NCI-H1105 (cell line): ENCODE measurements at regions not wholly inside any gene's neighbourhood (a gene's known extent, or its start where the extent isn't known, plus 50 kb on each side); places are given as distances from the start of the nearest gene placed in this dataset.
"Not testable (repeated sequence)": the region's sequence is repeated elsewhere in the genome, so short reads cannot be mapped to it uniquely, and the experiment has no call there.

Experiments
- DNase-seq: peaks from one replicate; lab custom pipeline; 2025; lab: John Stamatoyannopoulos, UW

DNA sequence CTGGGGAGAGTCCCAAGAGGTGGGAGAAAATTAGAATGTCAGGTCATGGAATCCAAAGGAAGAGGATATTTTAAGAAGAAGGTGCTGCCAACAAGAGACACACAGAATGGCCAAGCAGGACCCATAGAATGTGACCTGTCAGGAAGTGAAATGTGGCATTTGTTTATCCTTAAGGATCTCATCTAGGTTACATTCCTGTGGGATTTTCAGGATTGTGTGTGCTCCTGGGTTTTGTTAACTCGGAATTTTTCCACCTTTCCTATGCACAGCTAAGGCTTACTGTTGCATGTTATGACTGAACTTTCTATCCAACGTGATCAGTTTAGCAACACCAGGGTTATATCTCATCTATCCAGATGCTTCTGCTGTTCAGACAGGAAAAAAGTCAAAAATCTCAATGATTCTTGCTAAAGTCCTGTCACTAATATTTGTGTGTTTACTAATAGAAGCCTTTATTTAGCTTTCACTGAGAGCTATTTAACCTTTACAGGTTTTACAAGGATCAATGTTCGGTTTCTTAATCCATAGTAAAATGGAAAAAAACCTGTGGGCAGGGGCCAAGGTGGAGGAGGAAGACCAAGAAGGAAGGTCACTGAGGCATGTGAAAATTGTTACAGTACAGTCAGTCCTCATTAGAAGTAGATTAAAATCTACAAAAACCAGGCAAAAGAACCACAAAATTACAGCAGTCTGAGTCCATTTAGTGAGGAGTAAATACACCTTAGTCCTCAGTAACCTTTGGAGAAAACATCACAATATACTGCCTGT lies 437.8 kb upstream of the NPVF start:
- DNase-seq = no peak

DNA sequence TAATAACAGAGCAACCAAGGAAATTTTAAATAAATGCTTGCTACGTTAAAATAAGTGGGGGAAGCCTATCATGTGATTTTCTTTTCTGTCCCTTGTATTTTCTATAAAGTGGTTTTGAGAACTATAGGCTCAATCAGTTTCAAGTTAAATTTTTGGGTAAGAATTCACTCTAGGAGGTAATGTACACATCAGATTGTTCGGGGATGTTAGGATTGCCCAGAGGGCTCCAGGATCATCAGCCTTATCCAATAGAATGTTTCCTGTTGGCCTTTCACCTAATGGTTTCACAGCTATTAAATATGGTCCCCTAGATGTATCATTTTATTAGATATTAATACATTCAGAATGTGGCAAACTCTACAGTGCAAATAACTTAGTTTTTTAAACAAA lies 438.4 kb upstream of the NPVF start:
- DNase-seq = no peak

DNA sequence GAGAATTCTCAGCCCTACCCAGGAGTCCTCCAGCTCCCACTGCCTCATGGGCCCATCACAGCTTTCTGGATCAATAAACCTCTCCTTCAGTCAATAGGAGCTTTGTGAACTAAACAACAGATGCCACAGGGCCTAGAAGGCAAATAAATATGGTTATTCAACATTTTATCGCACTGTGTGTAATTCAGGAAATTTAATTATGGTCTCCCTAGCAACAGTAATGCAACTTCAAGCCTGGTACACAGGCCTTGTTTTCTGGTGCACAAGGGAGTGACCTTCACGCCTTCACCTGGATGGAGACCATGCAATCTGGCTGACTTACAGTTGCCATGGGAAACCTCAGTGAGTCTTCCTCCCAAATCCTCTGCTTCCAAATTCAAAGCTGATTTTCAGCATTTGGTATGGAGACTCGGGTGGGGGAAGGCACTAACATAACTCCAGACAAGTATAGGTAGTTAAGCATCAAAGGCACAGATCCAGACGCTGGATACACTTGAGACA lies 441.0 kb upstream of the NPVF start:
- no peak for DNase-seq

DNA sequence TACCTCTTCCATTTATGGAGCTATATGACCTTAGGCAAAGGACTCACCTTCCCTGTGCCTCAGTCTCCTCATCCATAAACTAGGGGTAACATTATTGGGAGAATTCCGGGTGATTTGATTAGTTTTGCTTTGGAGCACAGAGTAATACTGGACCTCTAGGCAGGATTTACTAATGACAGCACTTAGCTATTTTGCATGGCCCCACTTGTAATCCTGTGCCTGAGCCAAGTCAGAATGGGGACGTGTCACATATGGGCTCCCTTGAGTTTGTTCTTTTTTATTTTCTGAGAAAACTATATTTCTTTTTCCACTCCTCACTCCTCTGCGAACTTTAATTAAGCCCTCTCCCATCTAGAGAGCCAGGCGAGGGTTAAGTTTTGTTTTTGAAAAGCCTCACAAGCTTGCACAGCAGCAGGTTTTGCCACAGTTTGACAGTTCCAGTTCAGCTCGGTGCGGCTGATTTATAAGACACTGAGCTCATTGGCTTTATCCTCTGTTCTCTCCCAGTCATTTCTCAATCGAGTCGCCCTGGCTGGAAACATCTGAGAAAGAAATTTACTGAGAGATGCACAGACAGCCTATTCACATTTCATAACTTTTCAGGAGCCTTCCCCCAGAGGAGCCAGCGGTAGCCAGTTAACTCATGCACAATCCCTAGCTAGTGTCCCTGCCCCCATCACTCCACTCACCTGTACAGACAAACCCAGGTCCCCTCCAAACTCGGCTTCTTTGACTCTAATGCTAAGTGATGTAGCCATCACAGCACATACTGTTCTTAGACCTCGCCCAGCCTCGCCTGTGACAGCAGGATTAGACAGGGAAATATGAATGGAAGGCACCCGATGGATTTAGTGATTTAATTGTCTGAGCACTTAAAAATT lies 441.9 kb upstream of the NPVF start:
- DNase-seq = no peak

DNA sequence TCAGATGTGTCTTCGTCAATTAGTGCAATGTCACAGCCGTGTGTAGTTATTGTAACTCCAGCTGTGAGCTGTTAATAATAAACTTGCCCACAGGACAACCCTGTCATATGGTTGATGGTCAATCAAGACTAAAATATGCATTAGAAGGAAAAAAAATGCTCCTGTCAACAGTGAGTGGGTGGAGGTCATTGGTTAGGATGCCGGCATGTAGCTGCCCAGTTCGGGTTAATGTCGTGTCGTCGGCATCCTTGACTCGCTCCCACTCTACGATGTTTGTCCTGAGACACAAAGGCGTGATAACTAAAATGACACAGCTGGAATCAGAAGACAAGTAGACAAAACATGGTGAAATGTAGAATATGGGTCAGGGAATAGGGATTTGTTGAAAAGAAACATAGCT lies 442.8 kb upstream of the NPVF start:
- no peak for DNase-seq

DNA sequence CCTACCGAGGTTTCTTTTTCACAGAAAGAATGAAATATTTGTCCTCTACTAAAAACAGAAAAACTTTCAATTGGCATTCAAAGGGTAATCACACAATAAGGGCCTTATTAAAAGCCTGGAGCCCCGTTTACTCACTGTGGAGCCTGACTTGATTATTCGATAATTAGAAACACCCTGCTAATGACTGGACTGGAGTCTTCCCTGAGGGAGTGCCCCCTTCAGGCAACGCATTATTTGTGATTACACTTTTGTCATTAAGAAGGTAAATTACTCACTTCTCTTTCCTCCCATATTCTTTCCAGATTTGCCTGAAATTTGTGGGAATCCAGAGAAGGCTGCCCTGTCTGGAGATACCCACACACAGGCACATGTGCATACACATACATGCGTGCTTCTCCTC lies 444.2 kb upstream of the NPVF start:
- DNase-seq = no peak

DNA sequence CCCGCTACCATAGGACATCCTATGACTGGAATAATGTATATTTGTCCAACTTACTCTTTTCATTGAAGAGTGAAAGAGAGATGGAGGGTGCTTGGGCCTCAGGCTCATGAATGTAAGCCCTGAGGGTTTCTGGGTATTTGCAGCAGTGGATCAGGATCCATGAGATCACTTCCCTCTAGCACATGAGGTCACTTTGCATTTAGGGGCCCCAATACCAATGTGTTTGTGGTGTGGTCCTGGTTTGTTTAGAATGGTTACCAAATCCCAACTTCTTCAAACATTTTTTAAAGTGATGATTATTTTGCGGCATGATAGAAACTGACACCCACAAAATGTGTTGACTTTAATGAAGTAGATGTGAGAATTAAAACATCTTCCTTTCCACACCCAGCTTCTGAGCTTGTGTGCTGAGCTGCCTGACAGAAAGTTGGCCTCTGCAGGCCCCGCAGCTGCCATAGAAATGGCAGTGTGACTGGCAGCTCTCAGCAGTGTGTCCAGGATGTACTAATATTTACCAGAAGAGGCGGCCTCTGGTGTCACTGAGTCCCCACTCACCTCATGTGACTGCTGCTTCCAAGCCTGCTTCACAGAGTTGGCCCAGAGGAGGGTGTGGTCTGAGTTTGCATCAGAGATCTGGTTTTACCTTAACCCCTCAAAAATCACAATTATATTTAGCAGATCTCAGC lies 447.6 kb upstream of the NPVF start:
- DNase-seq = no peak

DNA sequence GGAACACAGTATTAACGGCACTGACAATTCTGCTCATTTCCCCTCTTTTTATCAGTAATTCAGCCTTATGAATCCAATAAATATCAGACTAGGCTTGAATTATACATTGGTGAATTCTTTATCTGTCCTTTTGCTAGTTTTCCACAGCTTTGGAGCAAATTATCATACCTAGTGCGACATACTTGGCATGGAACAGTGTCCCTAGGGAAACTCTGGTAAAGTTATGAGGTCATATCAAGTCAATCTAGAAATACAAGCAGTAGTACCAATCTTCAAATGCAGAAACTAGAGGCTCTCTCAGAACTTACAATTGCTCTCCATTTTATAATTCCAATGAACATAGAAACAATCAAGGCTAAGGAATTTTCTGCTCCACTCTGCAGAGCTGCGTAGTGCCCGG lies 449.3 kb upstream of the NPVF start:
- no peak for DNase-seq

DNA sequence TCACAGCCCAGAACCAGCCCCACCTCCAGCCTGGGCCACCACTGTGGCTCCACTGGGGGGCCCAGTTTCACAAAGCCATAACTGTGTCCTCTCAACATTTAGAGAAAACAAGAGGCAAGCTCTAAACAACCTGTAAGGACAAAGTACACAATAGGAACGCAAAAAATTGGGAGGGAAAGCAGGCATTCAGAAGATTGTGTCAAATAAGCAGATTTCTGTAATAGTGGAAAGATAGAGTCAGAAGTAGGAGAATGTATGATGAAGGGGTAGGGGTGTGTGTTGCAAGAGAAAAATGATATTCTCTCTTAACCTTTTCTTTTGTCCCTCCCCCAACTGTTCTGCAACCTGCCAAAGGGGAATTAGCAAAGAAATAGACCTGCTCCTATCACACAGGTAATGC lies 449.9 kb upstream of the NPVF start:
- DNase-seq = no peak

DNA sequence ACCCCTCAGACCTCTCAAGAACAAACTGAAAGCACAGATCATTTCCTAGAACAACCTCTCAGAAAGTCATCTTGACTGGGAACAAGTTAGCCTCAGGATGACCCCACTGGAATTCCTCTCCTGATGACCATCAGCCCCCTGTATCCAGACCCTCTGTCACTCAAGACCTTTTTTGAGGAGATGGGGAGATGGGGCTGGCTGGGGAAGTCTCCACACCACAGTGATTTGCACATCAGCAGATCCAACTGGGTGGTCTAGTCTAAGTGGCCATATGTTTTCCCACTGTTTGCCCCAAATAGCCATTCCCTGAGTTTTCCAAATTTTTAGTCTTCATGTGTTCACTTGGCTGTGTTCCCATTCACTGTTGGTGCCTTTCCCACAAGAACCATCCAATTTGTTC lies 452.4 kb upstream of the NPVF start:
- no peak for DNase-seq

DNA sequence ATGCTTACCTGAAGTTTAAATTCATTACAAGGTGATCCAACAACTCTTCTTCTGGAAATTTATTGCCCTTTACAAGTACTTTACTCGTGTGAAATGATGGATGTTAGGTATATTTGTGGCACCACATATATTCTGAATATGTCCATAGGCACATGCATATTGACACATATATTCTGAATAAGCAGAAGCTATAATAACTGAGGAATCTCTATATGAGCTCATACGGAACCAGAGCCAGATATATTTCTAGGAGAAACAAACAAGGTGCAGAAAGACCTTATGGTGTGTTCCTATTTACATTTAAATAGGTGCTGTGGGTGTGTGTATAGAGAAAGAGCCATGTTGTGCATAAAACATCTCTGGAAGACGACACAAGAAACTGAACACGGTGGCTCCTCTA lies 456.1 kb upstream of the NPVF start:
- DNase-seq = no peak

DNA sequence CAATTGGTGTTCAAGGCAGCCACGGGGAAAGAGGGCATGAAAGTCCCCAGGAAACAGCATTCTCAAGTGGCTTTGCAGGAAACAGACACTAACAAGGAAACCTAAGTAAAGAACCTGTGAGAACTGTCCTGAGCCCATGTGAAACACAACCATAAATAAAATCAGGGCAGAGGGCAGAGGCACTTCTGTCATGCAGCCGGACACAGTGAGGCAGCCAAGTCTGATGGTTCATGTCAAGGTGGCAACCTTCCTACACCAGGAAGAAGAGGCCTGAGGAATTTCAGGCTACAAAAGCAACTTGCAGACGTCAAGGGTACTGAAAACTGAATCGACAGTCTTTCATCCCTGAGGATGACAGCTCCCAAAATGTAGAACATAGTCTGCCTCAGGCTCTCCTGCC lies 458.2 kb upstream of the NPVF start:
- DNase-seq = no peak

DNA sequence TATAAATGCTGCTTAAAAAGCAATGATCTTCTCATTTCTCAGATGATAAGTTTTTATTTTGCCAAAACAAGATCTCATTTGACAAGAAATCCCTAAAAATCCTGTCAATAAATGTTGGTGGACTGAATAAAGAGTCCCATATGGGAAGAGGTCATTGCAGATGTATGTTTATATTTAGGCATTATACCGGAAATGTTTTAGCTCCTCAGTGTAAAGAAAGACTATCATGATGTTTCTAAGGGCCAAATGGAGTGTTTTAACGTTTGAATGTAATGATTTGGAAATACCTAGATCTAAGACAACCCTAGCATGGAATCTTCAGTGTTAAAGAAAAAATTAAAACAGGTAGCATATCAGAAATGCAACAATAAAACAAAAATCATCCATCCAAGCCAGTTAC lies 457.8 kb upstream of the NFE2L3 start:
- no peak for DNase-seq

DNA sequence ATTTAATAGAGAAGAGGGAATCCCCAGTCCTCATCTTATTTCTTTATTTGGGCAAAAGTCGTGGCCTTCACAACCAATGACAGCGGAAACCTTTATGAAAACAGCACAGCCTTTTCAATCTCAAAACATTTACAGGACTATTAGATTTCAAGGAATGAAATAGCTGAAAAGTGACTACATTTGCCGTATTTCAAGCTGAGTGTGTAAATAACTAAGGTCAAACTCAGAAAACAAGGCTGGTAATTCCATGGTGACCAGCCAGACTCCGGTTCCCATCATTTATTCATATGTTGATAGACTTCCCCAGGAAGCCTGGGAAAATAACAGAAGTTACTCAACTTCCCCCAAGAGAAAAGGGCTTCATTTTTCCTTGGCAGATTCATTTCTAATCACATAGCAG lies 457.3 kb upstream of the NFE2L3 start:
- DNase-seq = no peak

DNA sequence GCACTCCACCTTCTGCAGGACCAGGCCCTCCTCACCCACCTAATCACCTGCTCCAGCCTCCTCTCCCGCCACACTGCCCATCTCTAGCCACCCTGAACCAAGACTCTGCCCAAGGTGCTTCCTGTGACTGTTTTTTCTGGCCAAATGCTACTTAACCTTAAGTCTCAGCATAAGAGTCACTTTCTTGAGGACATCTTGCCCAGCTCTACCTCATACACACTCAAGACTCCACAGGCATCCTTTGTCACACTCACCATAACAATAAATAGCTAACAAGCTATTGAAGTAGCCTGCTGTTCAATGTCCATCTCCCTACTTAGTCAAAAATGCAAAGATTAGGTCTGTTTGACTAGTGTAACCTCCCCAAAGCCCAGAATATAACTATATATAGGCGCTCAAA lies 455.4 kb upstream of the NFE2L3 start:
- no peak for DNase-seq

DNA sequence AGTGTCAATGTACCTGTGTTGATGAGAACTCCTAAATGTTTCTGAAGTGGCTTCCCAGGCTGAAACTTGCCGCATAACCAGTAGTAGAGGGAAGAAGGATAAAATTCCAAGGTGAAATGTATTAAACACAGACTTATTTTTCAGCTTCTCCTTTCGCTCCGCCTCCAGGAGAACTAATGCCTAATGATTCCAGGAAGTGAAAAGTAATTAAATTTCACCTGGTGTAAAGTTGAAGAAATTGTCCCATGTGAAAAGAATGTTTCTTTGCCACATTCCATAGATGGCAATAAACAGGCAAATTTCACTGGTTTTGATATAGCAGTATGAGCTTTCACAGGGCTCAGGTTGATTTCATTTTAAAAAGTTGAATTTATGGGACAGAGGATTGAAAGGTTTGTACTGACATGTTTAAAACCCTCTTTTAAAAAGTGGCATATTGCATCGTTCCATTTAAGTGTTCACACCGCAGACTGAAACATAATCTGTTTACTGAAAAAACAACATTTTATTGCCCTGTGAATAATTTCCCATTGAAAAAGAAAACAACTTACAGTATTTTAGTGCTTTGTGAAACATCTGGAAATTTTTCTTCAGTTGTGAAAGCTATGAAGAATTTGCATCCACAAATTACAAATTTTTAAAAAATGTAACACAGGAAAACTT lies 453.4 kb upstream of the NFE2L3 start:
- DNase-seq = no peak

DNA sequence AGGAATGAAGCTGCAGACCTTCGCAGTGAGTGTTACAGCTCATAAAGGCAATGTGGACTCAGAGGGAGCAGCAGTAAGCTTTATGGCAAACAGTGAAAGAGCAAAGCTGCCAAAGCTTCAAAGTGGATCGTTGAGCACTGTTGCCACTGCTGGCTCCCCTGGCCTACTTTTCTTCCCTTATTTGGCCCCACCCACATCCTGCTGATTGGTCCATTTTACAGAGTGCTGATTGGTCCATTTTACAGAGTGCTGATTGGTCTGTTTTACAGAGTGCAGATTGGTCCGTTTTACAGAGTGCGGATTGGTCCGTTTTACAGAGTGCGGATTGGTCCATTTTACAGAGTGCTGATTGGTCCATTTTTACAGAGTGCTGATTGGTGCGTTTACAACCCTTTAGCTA lies 451.9 kb upstream of the NFE2L3 start:
- DNase-seq = not testable (repeated sequence)

DNA sequence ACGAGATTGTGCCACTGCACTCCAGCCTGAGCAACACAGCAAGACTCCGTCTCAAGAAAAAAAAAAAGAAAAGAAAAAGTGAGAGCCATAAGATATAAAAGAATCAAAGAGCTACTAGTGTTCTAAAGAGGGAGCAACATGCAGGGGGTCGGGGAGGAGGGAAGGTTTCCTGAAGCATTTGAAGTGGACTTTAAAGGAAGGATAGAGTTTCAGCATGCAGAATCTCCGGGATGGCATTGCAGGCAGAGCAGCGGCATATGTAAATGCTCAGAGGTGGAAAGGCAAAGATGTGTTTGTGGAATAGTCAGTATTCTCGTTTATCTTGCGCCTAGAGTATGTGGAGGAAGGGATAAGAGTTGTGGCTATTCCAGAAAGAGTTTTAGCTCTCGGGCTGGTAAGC lies 447.6 kb upstream of the NFE2L3 start:
- no peak for DNase-seq

DNA sequence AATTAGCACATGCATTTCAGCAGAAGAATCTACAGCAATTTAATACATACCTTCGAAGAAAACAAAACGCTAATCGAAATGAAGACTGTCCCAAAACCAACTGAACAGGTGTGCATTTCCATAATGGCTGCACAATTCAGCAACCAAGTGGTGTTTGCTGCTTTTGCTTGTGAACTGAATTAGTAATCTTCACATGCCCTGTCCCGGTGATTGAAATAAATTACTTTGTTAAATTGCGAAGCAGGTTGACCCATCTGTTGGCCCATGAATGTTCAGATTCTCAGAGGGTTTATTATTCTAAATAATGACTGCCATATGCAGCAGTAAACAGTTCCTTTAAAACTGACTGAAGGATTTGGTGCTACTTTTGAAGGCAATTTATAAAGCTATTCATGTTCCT lies 445.2 kb upstream of the NFE2L3 start:
- DNase-seq = no peak

DNA sequence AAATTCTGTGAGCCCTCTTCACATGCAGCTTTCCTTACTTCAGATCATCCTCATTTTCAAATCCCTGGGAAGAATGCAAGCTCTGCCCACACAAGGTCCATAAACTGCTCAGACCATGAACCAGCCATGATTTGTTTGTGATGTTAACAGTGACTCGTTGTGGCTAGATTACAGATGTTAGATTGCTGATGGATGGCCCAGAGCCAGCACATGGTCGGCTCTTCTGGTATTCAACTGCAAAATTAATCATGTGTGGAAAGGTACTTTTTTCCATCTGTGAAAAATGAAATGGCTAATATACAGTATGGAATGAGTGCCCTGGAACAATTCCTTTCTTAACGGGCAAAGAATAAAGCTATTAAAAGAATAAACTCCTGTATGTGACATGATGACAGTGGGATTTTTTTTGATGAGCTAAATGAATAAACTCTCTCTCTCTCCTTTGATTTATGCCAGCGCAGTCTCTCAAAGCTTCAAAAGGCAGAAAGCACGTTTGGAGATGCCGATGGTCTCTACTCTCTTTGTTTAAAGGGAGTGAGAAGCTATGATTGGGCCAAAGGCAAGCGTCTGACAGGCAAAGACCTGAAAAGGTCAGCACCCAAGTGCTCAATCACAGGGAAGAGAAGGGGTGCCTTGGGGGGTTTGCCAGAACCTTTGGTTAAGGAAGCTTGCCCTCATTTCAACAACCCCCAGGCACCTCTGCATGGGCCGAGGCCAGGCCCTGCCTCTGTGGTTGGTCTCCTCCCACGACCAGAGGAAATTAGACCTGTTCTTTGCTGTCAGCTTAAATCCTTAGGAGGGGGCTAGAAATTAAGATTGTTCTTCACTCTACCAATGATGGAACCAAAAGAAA lies 444.0 kb upstream of the NFE2L3 start:
- no peak for DNase-seq

DNA sequence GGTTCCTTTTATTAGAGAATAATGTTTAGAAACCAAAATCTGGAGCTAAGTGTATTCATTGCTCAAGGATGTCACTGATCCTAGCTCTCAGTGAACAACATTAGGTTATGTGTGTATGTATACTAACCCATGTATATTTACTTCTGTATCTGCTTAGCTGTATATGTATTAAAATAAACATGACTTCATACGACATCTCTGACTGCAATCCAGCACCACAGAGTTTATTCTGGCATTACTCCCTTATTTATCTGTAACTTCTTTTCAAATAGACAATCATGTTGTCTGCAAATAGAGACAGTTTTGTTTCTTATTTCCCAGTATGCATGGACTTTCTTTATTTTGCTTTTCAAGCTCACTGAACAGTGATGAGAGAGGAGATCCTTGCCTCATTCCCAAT lies 441.0 kb upstream of the NFE2L3 start:
- no peak for DNase-seq
